Retinal pigment epithelial cell (primary cell): ENCODE measurements at regions not wholly inside any gene's neighbourhood (a gene's known extent, or its start where the extent isn't known, plus 50 kb on each side); places are given as distances from the start of the nearest gene placed in this dataset.

Source experiments
- DNase-seq: peaks from one replicate; pipeline ENCODE4 v3.0.0-alpha.2; 2010; ENCODE audit warnings: low read depth
- H3K4me3 ChIP-seq: 2 replicates; pipeline ENCODE4 v1.5.1; 2011; ENCODE audit warnings: mild to moderate bottlenecking, low read length, control low read depth, moderate library complexity
- CTCF ChIP-seq: conservative IDR thresholded peaks from 2 replicates; pipeline ENCODE4 v1.5.1; 2011; ENCODE audit warnings: low read depth, low read length, control low read depth, inconsistent platforms

- no peak for TF ChIP-seq CTCF
- DNase-seq: no peak
Observed at GRCh38 chr3:132879656-132880055, 157.4 kb upstream of the NPHP3 start.

GRCh38 chr3:132874701-132875100 is 152.5 kb upstream of the NPHP3 start:
- no peak for DNase-seq
- no peak for TF ChIP-seq CTCF
- no peak overlapping the region for H3K4me3 ChIP-seq

More at GRCh38 chr3:132879656-132880055, 157.4 kb upstream of the NPHP3 start:
- no peak overlapping the region for H3K4me3 ChIP-seq

GRCh38 chr3:132872711-132873110 is 150.5 kb upstream of the NPHP3 start:
- DNase-seq: no peak
- no peak for TF ChIP-seq CTCF
- H3K4me3 ChIP-seq: no peak overlapping the region

GRCh38 chr3:132871956-132872355 is 149.7 kb upstream of the NPHP3 start:
- DNase-seq: no peak
- TF ChIP-seq CTCF: no peak
- H3K4me3 ChIP-seq: no peak overlapping the region

- DNase-seq: no peak
- no peak for TF ChIP-seq CTCF
- no peak overlapping the region for H3K4me3 ChIP-seq
Observed at GRCh38 chr3:132870541-132870940, 148.3 kb upstream of the NPHP3 start.

GRCh38 chr3:132867956-132868355 is 145.7 kb upstream of the NPHP3 start:
- TF ChIP-seq CTCF: no peak
- H3K4me3 ChIP-seq: no peak overlapping the region
- DNase-seq: no peak

GRCh38 chr3:132867526-132867925 is 145.3 kb upstream of the NPHP3 start:
- TF ChIP-seq CTCF: no peak
- no peak overlapping the region for H3K4me3 ChIP-seq
- DNase-seq: no peak
